HCEC 1CT (cell line): ENCODE measurements at regions not wholly inside any gene's neighbourhood (a gene's known extent, or its start where the extent isn't known, plus 50 kb on each side); places are given as distances from the start of the nearest gene placed in this dataset.

Source experiments
- DNase-seq: peaks from one replicate; pipeline ENCODE4 v3.0.0-alpha.2; 2017

DNA sequence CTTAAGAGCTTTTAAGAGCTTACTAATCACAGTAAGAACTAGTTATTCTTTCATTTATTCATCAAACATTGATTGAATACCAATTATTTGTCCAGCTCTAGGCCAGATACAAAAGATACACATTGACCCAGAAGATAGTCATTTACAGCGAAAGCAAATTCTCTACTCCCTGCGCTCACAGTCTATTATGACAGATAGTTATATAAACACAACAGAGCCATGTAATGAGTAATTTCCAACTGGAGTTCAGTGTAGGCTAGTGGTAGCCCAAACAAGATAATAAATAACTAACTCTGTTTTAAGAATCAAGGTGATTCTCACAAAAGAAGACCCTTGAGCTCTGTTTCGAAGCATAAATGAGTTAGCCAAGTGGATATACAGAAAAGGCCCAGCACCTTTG, 397.8 kb upstream of the TLE4 start:
- DNase-seq, result no peak

DNA sequence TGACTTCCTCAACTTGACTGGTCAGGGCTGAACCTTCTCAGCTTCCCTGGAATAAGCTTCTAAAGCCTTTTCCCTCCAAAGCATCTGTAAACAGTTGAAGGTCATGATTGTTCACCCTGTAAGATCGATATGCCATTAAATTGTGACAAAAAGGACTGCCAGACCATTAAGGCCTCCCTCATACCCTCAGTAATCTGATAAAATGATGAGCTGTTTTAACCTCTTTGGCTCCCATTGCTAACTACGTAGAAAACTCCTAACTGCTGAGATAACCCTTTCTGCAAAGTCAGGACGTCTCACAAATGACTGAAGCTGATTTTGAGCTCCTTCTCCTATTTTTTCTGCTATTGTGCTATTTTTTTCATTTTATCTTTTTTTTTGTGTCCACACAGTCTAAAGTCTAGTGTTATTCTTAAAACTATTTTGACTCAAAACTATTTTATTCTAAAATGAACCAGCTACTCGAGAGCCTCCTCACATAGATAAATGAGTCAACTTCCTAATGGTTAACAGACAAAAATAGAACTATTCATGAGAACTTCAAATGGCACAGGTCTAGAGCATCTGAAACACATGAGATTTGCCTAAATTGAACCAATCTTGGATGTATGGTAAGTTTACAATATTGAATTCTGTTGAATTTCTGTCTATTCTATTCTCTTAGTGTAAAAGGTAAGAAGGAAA, 395.6 kb upstream of the TLE4 start:
- peak; percentile 39 for DNase-seq

DNA sequence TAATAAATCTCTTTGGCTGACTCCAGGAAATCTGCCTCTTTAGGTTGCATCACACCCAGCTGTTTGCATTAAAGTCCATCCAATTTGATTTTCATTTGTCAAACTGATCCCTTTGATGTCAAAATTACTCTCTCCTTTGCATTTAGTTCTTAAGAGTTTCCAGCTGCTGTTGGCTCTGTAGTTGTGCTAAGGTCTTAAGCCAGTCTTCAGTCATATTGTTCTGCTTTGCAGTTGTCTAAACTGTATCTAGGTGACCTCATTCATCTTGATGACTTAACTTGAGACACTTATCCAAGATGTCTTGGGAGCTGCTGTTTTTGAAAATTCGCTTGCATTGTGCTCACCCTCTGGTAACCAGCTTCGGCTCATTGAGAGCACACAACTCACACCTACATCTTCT, 386.9 kb upstream of the TLE4 start:
- DNase-seq, result no peak

DNA sequence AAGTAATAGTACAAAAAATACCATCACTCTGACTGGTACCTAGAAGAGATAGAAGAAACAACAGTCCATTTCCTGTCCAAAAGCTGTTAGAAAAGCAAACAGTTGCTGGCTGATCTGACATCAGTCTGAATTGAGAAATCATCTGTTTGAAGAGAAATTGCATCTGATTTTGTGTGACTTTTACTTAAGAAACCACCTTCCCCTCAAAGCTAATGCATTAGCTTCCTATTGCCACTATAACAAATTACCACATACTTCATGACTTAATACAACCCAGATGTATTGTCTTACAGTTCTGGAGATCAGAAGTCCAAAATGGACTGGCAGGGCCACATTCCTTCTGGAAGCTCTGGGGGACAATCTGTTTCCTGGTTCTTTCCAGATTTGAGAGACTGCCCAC, 385.9 kb upstream of the TLE4 start:
- DNase-seq, result peak; percentile 34

DNA sequence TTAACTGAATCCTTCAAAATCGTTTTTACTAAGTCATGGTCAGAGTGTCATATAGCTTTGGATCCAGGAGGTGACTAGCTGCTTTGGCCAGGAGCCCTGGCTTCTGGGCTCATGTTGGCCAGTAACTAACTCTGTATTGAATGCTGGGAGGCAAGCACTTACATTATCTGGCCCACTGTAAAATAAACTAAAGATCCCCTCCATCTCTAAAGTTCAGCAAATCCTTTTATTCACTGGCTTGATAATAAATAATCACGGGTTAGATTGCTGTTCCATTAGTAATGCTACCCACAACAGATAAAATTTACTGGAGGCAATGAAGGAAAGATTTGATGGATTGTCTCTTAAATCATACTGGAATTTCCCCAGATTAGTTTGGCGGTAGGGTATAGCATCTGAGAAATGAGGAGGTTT, 382.2 kb upstream of the TLE4 start:
- peak; percentile 34 for DNase-seq

DNA sequence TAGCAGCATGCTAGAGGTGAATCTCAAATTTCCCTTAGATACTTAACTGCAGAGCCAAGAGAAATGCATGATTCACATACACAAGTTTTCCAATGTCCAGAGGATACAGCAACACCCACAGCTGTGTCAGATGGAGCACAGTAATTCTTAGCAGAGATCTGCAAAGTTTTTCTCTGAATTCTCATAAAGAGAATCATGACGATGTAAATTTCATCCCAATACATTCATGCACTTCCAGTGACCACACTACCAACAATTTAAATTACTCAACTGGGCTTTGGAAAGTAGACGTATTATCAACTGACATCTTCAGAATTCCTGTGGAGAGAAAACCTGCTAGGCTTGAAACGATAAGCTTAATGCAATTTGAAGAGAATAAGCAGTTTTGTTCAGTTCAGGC, 378.8 kb upstream of the TLE4 start:
- no peak for DNase-seq

DNA sequence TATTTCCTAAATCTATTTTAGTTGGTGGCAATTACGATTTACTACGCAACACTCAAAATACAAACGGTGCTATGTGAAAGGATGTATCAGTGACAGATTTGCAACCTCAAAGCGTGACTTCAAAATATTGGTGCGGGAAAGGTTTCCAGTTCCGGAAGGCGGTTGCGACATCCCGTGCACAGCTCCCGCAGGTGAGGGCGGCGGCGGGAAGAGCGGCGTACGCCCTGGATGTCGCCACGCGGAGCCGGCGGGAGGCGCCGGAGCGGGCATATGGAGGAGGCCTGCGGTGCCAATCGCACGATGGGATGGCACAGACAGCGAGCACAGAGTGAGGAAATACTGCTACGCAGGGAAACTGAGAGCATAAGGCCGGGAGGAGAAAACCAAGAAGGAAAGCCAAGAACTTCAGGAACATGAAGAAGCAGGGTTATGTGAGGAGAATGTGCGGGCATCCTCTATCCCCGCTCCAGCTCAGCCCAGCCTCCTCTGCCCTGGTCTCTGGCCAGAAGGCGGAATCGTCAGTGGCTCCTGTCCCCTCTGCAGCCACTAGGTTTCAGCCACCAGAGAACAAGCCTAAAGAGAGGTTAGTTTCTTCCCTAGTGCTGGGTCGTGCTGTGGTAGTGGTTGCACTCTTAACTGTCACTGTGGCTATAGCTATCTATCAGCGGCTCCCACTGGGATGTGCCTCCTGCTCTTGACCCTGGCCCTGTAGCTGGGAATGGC, 378.1 kb upstream of the TLE4 start:
- no peak for DNase-seq

DNA sequence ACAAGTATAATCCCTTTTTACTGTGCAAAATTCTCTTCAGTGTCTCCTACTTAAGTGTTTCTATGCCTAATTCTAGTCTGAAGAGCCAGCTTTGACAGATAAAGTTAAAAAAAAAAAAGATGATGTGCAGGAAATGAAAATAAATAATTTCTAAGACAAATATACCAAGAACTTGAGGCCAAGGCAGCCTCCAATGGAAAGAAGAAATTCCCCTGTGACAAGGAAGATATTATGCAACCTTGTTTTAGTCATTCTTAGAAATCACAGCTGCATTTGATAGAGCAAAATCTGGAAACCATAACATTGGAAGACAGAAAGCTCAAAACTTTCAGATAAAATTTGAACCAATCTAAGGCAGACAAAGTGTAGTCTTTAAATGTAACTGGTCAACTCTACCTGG, 375.9 kb upstream of the TLE4 start:
- peak; percentile 83 for DNase-seq

DNA sequence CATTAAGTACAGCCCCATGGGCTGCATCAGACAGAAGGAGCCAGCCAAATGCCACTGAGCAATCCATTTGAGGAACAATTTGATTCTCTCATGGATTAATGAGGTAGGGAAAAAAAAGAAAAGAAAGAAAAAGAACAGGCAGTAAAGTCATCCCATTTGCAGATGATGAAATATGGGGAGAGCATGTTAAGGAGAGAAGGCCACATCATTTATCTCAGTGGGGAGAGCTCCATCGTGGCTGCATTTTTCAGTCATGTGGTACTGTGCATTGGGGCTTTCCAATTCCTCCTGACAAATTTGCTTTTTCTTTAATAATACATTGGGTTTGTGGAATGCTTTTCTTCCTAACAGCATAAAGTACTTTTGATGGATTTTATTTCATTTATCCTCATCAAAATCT, 375.2 kb upstream of the TLE4 start:
- peak; percentile 43 for DNase-seq

DNA sequence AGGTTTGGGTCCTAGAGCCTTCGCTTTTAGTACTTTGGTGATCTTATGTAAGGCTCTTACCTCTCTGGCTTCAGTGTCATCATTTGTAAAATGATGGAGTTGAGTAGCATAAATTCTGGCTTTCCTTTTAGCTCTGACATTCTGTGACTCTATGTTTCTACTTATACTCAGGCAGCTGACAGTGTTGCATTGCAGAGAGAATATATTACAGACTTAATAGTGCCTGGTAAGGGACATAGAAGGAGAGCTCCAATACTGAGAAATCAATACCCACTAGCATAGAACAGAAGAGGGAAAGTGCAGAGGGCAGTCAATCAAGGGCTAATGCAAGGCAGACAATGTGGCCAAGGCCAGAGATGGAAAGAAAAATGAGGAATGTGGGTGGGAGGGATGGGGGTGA, 371.4 kb upstream of the TLE4 start:
- no peak for DNase-seq

DNA sequence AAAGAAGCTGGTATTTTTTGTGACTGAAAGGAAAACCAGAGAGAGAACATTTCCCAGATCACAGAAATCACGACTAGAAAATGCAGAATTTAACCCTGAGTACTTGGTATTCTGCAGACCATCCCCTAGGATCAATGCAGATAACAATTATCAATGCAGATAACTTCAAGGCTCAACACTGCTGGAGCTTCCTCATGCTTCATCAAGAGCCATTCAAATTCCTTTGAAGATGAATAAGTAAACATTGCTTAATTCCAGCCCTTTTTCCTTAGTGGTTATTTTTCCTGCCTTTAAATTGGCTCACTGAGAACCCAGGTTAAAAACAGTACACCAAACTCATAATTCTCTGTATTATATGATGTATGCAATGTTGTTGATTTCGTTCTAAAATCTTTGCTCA, 370.1 kb upstream of the TLE4 start:
- DNase-seq, result peak; percentile 58

DNA sequence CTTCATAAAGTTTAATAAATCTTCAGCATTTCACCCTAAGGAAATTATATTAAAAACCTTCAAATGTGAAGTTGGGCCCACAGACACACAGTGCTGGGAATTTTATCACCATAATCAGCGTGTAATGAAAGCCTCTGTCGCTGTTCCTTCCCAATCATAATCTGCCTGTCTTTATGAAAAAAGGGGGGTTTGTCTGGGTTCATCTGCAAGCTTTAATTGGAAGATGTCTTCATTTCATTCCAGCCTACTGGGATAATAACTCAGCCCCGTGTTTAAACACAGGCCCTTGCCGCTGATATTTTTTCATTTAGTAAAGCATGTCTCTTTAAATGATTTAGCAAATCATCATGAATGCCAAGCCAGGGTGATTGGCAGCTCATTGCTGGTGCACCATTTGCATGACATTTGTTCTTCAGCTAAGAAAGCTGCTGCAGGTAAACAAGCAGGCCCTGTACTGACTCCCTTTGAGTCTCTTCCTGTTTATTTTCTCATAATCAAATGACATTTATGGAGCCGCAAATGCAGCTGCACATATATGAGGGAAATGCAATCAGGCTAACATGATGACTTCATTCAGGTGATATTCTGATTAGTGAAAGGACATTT, 362.9 kb upstream of the TLE4 start:
- DNase-seq, result no peak

DNA sequence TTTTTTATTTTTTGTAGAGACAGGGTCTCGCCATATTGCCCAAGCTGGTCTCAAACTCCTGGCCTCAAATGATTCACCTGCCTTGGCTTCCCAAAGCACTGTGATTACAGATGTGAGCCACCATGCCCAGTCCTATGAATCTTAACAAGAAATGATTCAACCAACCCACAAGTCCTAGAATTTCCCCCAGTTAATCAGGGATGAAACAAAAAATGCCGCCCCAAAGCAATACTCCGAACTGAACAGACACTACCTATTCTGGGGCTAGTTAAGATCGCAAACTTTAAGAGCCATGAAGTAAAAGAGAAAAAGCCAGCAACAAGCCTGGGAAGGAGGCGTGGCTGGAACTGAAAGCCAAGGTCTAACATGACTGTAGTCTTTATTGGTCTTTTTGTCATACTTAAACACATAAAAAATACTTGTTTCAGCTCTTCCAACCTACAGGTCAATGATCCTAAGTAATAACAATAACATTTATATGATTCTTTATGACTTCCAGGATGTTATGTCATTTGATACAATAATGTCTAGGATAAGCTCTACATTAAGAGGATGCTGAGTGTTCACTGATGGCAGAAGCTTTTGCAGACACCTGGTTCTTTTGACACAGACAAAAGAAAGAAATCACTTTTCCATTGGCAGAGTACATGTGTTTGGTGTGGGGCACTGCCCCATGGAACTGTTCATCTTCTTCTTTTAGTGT, 361.1 kb upstream of the TLE4 start:
- no peak for DNase-seq

DNA sequence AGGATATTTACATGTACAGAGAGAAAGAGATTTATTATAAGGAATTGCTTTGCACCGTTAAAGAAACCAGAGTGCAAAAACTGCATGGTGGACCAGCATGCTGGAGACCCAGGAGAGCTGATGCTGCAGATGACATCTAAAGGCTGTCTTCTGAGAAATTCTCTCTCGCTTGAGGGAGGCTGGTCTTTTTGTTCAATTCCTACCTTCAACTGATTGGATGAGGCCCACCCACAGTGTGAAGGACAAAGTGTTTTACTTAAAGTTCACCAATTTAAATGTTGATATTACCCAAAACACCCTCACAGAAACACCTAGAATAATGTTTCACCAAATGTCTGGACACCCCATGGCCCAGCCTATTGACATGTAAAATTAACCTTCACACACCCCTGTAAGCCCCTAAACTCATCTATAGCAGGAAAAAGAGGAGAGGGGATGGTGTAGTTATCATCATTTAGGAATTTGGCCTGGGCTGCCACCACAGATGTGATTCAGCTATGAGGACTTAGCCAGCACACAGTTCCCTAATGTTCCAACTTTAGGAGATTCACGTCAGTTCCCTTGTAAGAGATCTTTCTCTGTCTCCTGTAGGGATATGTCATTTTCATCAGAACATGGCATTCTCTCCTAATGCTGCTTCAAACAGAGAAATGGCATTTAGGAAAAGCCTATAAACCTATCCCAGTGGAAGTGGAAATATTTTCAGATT, 358.2 kb upstream of the TLE4 start:
- peak; percentile 51 for DNase-seq

DNA sequence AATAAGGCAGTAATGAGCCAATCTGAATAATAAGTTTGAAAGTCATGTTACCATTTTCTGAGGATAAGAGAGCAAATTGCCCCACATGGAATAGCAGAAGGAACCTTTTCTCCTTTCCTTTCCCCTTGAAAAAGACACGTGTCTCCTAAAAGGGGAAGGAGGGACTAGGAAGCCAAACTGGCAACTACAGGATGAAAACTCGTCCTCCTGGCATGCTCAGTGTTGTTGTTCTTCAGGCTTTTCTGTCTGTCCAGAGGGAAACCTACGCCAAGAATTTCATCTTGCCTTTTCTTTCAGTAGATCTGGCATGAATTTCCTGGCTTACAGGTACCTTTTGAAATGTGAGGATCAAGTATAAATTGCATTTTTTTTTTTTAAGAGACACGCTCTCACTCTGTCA, 355.9 kb upstream of the TLE4 start:
- peak; percentile 3 for DNase-seq

DNA sequence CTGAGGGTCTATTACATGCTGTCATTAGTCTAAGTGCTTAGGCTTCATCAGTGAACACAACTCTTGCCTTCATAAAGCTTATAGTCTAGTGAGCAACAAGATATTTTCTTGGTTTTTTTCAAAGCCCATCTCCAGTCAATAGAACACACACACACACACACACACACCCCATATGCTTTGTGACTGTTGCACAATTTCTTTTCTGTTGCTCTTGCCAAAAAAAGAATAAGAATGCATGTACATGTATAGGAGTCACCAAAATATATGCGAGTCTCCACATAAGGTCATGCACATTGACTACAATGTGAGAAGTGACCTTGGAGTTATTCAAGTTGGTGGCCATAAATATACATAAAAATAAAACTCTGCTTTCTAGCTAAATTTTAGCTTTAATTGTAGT, 351.5 kb upstream of the TLE4 start:
- DNase-seq, result peak; percentile 51

DNA sequence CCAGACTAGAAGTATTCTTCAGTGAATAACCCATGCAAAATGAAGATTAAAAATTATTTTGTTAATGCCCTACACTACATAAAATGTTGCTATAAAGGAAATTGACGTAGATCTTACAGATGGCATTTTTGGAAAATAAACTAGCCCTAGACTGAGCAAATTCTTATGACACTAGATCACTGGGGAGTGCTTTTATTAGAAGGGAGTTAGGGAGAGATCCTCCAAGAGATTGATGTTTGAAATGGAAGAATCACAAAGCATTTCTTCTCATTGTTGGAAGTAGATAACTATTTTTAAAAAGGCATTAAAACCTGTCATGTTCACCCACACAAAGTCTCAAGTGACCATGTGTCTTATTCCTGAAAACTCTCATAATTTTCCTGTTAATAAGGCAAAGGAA, 351.1 kb upstream of the TLE4 start:
- DNase-seq, result peak; percentile 71

DNA sequence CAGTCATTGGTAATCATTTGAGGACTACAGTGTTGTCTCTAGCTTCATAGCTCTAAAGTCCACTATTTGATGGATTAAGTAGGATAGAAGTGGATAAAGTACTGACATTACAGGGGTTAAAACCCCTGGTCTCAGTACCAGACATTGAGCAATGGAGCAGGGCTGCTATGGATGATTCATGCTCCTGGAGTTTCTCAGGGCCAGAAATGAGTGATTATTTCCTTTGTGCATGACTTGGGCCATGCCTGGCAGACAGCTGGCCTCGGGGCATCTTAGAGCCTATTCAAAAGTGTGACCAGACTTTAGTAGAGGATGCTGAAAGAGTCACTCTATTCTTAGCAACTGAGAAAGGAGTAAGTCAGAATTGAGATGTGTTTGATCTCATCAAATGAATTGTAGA, 350.7 kb upstream of the TLE4 start:
- DNase-seq, result peak; percentile 97

DNA sequence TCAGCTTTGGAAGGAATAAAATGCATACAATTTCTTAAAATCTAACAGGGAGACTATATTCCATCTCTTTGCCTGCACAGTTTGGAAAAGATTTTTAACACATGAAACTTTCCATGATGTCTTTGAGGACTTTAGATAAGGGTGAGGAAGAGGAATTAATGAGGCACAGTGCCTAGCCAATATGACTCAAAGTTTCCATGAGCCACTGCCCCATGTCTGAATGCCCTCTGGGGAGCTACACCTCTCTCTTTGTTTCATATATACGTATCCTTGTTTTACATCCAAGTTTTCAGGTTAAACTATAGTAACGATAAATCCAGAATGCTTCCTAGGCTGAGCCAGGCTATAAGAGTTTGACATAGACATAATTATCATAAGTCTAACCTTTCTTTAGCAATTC, 349.3 kb upstream of the TLE4 start:
- DNase-seq, result peak; percentile 15

DNA sequence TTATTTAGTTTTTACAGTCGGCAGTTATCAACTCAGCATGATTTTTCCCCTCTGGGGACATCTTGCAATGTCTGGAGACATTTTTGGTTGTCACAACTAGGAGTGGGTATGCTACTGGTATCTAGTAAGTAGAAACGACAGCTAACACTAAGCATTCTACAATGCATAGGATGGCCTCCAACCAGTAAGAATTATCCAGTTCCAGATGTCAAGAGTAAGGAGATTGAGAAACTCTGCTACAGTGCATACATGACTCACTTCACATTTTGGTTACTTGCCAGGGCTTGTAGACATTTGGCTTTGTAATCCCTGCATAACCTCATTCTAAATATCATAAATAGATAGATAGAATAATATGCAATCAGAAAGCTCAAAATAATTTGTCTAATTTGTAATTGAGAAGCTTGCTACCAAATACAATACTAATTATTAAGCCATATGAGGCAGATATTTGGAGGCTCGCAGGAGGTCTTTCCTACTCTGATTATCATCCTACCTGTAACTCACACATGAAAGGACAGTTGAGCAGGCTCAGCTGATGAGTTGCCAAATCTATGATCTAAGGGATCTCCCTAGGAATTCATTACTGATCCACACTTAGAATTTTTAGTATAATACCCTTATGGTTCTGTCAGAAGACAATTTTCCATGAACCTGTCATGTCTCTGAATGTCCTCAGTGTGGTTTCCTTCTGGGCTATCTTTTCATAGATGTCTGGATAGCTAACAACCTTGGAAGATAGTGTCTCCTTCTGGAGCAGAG, 346.9 kb upstream of the TLE4 start:
- DNase-seq, result peak; percentile 96

DNA sequence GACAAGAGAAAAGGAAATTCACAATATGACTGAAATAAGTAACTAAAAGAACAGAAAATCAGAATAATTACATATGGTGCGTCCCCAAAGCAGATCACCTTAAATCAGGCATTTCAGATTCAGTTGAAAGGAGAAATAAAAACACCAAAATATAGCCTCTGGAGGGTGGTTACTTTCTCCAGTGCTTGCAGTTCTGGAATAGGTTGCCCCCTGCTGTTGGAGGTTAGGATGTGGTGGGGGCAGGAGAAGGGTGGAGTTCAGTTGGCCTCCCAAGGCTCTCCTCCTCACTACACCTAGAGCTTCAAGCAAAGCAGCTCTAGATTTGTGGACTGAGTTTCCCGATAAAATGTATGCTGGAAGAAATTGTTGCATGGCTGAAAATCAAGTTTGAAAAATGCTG, 338.2 kb upstream of the TLE4 start:
- peak; percentile 59 for DNase-seq

DNA sequence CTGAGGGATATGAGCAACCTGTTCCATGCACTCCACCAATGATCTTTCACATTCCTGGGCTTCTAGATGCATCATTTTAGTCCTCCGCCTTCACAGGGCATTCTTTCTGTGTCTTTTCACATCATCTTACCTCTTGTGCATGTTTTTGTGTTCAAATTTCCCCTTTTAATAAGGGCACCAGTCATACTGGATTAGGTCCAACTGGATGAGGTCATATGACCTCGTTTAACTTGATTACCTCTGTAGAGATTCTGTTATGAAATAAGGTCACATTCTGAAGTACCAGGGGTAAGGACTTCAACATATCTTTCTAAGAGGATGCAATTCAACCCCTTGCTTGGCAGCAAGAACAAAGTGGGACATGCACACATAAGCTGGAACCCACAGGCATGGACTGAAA, 335.3 kb upstream of the TLE4 start:
- no peak for DNase-seq
